ENCODE measurements at regions not wholly inside any gene's neighbourhood (a gene's known extent, or its start where the extent isn't known, plus 50 kb on each side); places are given as distances from the start of the nearest gene placed in this dataset.

DNA sequence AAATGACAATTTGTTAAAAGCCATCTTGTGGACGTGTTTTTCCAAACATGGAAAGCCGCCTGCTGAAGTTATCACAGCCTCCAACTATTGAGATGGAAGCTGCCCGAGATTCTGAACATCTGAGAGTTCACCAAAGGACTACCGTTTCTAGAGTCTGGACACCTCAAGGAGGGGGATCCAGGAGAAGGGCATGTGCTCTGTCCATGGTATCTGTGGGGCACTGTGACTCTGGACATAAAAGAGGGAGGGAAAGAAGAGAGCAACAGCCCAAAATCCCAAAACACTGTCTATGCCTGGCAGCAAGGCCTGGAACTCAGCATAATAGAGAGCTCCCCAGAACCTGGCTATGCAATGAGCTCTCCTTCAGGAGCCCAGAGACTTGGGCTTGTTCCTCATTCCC lies 319.9 kb downstream of the EN1 start:
- H3K36me3 Mint-ChIP-seq (ENCODE audit: unreplicated experiment): peaks cover under 1% of the 10 kb centered on the region
- no peak overlapping the region for H3K27ac Mint-ChIP-seq (ENCODE audit: unreplicated experiment)
- peaks cover 3% of the 10 kb centered on the region for H3K4me1 Mint-ChIP-seq (ENCODE audit: low read depth, unreplicated experiment)
- TF ChIP-seq, protein P1, sequence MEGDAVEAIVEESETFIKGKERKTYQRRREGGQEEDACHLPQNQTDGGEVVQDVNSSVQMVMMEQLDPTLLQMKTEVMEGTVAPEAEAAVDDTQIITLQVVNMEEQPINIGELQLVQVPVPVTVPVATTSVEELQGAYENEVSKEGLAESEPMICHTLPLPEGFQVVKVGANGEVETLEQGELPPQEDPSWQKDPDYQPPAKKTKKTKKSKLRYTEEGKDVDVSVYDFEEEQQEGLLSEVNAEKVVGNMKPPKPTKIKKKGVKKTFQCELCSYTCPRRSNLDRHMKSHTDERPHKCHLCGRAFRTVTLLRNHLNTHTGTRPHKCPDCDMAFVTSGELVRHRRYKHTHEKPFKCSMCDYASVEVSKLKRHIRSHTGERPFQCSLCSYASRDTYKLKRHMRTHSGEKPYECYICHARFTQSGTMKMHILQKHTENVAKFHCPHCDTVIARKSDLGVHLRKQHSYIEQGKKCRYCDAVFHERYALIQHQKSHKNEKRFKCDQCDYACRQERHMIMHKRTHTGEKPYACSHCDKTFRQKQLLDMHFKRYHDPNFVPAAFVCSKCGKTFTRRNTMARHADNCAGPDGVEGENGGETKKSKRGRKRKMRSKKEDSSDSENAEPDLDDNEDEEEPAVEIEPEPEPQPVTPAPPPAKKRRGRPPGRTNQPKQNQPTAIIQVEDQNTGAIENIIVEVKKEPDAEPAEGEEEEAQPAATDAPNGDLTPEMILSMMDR (IDR thresholded peaks at IDR 0.05; ENCODE audit: partially characterized antibody, unreplicated experiment): no peak
- no peaks in the 10 kb centered on the region for H3K27me3 Mint-ChIP-seq (ENCODE audit: unreplicated experiment)
- peaks cover 2% of the 10 kb centered on the region for H3K9me3 Mint-ChIP-seq (ENCODE audit: unreplicated experiment)
- no peak overlapping the region for H3K4me3 Mint-ChIP-seq (ENCODE audit: unreplicated experiment)
- no peak for DNase-seq

GRCh38 chr2:118525346-118525745 lies 322.1 kb downstream of the EN1 start:
- Mint-ChIP-seq H3K27ac (ENCODE audit: unreplicated experiment) (no peak overlapping the region), H3K9me3 (ENCODE audit: unreplicated experiment) (peaks cover 5% of the 10 kb centered on the region), H3K4me3 (ENCODE audit: unreplicated experiment) (no peak overlapping the region), H3K4me1 (ENCODE audit: low read depth, unreplicated experiment) (peaks cover 3% of the 10 kb centered on the region), H3K36me3 (ENCODE audit: unreplicated experiment) (peaks cover 7% of the 10 kb centered on the region), H3K27me3 (ENCODE audit: unreplicated experiment) (no peaks in the 10 kb centered on the region)
- DNase-seq: no peak
- TF ChIP-seq, protein P1 (IDR thresholded peaks at IDR 0.05; ENCODE audit: partially characterized antibody, unreplicated experiment): no peak

GRCh38 chr2:118524911-118525310 lies 322.5 kb downstream of the EN1 start:
- Mint-ChIP-seq H3K4me1 (ENCODE audit: low read depth, unreplicated experiment) (peaks cover 1% of the 10 kb centered on the region), H3K27me3 (ENCODE audit: unreplicated experiment) (no peaks in the 10 kb centered on the region), H3K27ac (ENCODE audit: unreplicated experiment) (no peak overlapping the region), H3K4me3 (ENCODE audit: unreplicated experiment) (no peak overlapping the region), H3K36me3 (ENCODE audit: unreplicated experiment) (peaks cover 7% of the 10 kb centered on the region), H3K9me3 (ENCODE audit: unreplicated experiment) (peaks cover 5% of the 10 kb centered on the region)
- TF ChIP-seq, protein P1 (IDR thresholded peaks at IDR 0.05; ENCODE audit: partially characterized antibody, unreplicated experiment): no peak
- no peak for DNase-seq

DNA sequence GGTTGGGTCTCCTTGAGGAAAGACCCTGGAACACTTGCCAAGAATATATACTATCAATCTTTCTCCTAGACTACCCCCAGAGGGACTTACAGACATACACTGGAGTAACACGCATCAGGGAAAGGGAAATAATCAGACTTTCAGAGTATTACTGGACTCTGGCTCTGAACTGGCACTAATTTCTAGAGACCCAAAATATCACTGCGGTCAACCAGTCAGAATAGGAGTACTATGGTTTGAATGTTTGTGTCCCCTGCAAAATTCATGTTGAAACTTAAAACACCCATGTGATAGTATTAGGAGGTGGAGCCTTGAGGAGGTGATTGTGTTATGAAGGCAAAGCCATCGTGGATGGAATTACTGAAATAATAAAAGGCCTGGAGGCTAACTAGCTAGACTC lies 323.7 kb downstream of the EN1 start:
- TF ChIP-seq, protein P1 (IDR thresholded peaks at IDR 0.05; ENCODE audit: partially characterized antibody, unreplicated experiment): no peak
- H3K4me3 Mint-ChIP-seq (ENCODE audit: unreplicated experiment): no peak overlapping the region
- H3K4me1 Mint-ChIP-seq (ENCODE audit: low read depth, unreplicated experiment): no peaks in the 10 kb centered on the region
- H3K9me3 Mint-ChIP-seq (ENCODE audit: unreplicated experiment): peaks cover 5% of the 10 kb centered on the region
- peaks cover 7% of the 10 kb centered on the region for H3K36me3 Mint-ChIP-seq (ENCODE audit: unreplicated experiment)
- H3K27me3 Mint-ChIP-seq (ENCODE audit: unreplicated experiment): no peaks in the 10 kb centered on the region
- no peak overlapping the region for H3K27ac Mint-ChIP-seq (ENCODE audit: unreplicated experiment)
- DNase-seq: no peak

DNA sequence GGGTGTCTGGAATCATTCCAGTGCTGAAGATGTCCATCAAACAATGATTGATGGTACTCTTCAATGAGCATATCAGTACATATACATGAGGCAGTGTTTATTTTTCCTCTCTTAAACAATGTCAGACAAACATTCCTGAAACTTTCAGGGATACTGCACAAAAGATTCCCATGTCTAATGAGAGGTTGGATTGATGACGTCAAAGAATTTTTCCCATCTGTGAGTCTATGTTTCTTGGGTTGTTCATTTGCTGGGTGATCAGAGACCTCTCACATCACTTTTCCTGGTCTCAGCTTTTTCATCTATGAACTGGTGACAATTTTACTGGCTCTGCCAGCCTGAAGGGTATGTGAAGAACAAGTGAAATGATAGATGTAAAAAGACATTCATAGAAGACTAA lies 325.5 kb downstream of the EN1 start:
- TF ChIP-seq, protein P1 (IDR thresholded peaks at IDR 0.05; ENCODE audit: partially characterized antibody, unreplicated experiment): no peak
- H3K27ac Mint-ChIP-seq (ENCODE audit: unreplicated experiment): no peak overlapping the region
- no peaks in the 10 kb centered on the region for H3K27me3 Mint-ChIP-seq (ENCODE audit: unreplicated experiment)
- H3K4me3 Mint-ChIP-seq (ENCODE audit: unreplicated experiment): no peak overlapping the region
- peaks cover 3% of the 10 kb centered on the region for H3K9me3 Mint-ChIP-seq (ENCODE audit: unreplicated experiment)
- no peak for DNase-seq
- no peaks in the 10 kb centered on the region for H3K4me1 Mint-ChIP-seq (ENCODE audit: low read depth, unreplicated experiment)
- H3K36me3 Mint-ChIP-seq (ENCODE audit: unreplicated experiment): peaks cover 7% of the 10 kb centered on the region
